Anterior cingulate cortex (tissue), 58 donors: ENCODE measurements at regions not wholly inside any gene's neighbourhood (a gene's known extent, or its start where the extent isn't known, plus 50 kb on each side); places are given as distances from the start of the nearest gene placed in this dataset.
A peak's percentile ranks its signal among the peaks of the same experiment; 100 is the strongest.

Source experiments
- DNase-seq, 58 donors: peaks; one replicate each; lab custom pipeline; 2025; lab: John Stamatoyannopoulos, UW

- no peak for DNase-seq
Measured at GRCh38 chr2:40886100-40886499, 434.2 kb upstream of the SLC8A1 start.

- no peak for DNase-seq
Measured at GRCh38 chr2:40886655-40887054, 434.8 kb upstream of the SLC8A1 start.

GRCh38 chr2:40896358-40896757, 444.5 kb upstream of the SLC8A1 start:
- DNase-seq = no peak

- no peak for DNase-seq
Measured at GRCh38 chr2:40914666-40915065, 462.8 kb upstream of the SLC8A1 start.

DNA sequence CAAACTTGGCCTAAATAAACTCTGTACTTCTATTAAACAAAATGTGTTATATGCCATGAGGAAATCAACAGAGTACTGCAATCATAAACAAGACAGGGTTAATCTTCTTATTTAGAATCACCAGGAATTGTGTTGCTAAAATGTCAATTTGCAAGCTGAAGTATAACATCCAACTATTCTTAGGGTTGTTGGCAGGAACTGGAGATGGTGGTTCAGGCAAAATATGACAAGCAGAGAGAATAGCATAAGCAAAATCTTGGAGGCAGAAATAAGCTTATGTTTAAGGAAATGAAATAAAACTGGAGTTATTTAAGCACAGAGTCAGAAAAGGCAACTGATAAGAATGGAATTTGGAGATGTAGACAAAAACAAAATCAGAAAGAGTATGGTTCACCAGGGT, 463.8 kb upstream of the SLC8A1 start:
- no peak for DNase-seq

GRCh38 chr2:40935349-40935748, 483.5 kb upstream of the SLC8A1 start:
- no peak for DNase-seq

DNA sequence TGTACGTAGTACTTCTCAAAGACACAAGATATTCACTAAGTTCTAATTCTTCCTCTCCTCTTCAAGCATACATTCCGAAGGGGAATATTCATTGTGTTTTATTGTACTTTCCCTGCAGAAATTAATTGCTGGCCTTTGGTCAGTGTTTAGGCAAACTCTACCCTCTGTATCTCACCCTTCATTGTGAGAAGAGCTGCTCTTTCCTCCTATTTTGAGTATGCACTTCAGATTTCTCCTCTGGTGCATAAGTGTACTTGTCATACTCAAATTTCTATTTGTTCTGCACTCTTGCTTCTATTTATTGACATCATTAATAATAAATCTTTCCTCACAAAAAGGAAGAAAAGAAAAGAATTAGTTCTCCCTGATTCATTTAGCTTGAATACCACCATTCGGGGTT, 485.4 kb upstream of the SLC8A1 start:
- no peak for DNase-seq

DNA sequence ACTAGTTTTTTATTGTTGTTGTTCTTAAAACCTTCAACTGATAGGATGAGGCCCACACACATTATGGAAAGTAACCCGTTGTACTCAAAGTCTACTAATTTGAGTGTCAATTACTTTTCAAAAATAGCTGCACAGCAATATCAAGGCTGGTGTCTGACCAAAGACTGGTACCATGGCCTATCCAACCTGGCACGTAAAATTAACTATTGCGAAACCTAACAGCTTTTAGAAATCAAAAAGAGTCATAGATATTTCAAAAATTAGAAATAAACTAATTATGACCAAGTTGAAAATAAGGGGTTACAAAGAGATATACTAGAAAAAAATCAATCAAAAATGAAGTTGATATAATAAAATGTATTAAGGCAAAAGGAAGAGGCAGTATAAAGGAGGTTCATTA, 501.5 kb upstream of the SLC8A1 start:
- no peak for DNase-seq

GRCh38 chr2:40955042-40955441, 503.2 kb upstream of the SLC8A1 start:
- no peak for DNase-seq

DNA sequence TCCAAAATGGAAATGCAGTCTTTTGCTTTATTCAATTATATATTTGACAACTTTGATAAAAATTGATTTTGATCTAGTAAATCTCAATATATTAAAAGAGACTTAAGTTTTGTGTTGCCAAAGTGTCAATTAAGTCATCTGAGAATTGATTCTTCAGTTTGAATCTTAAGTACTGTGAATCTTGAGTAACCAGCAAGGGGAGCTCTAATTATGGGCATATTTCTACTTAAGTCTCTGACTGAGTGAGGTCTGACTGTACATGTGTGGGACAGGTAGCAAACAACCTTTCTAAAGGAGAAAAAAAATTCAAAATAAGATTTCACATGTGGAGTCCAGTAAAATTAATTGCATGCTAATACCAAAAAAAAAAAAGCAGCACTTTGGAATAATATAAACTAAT, 503.7 kb upstream of the SLC8A1 start:
- DNase-seq = no peak

- DNase-seq = no peak
Measured at GRCh38 chr2:40957508-40957907, 505.6 kb upstream of the SLC8A1 start.

GRCh38 chr2:40962026-40962425, 510.1 kb upstream of the SLC8A1 start:
- DNase-seq = no peak

- no peak for DNase-seq
Measured at GRCh38 chr2:40964509-40965250, 512.8 kb upstream of the SLC8A1 start.

DNA sequence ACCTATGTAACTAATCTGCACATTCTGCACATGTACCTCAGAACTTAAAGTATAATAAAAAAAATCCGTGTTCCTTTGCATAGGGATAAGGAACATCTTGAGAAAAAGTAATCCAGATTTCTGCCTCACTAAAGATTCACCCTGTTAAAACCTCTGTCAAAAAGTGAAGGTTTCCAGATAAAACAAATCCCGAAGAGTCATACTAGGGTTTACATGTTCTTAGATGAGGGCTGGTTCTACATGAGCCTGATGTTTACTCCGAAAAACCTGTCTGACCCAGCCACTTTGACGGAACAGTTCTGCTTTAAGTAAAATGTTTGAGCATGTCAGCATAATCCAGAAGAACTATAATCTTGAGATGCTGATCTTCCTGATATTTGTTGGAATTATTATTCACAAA, 515.6 kb upstream of the SLC8A1 start:
- no peak for DNase-seq

DNA sequence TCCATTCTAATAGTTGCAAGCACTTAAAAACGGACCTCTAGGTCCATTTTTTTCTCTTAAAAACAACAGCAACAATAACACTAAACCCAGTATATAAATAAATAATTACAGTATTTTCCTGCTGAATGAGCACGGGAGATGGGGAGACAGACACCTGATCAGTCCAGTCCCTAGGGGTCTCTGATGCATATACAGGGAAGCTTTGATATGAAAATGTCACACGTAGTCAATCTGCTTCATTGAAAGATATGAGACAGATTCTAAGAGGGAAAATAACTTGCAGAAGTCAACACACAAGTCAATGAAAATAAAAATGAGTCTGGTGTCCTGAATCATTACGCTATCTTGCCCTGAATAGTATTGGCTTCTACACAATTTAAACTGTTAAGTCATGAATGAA, 523.3 kb upstream of the SLC8A1 start:
- DNase-seq = no peak

DNA sequence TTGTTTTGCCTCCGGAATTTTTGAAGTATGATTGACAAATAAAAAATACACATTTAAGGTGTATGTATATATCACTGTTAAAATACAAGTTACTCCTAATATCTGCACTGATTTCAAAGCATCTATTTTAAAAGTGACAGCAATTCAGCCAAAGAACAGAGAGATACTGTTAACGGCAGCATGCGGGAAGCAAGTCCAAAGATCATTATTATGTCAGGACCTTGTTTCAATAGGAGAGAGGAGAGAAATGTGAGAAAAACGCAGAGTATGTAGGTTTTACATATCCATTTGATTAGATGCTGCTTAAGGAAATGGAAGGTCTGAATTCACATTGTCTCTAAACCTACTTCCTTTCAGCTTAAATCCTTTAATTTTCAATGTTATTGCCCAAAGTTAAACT, 545.5 kb upstream of the SLC8A1 start:
- no peak for DNase-seq

- DNase-seq = no peak
Measured at GRCh38 chr2:41000374-41000773, 548.5 kb upstream of the SLC8A1 start.

DNA sequence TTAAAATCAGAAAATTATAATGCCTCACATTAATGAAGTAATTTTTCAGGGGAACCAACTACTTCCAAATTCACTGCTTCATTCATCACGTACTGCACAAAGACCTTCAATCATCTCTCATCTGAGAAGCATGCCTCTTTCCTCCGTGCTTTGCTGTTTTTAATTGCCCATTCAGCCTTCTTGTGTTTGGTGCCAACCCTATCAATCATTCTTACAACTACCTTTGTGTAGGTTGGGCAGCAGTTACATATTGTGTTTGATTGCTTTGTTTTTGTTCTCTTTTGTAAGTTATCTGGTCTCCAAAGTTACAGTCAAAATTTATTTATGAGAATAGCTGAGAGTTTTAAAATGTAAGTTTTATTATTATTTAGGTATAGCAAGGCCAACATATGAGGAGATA, 549.0 kb upstream of the SLC8A1 start:
- DNase-seq = no peak

GRCh38 chr2:41004700-41005099, 552.8 kb upstream of the SLC8A1 start:
- DNase-seq = no peak

GRCh38 chr2:41020358-41020757, 568.5 kb upstream of the SLC8A1 start:
- no peak for DNase-seq

DNA sequence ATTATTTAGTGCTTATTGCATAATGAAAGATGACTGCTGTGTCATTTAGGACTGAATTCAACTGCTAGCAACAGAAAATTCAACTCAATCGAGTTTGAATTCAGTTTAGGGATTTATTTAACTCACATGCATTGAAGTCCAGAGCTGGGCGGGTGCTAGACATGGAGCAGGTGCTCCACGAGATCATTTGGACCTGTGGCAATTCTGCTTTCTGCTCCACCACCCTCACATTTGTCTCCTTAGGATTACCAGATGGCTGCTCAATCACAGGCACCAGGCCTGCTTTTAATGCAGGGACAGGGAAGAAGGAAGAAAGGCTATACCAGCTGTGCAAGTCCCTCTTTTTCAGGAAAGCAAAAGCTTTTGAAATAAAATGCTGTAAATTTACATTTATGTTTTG, 572.9 kb upstream of the SLC8A1 start:
- peak in 8 of 58 donors; percentile 1 to 19 (median 7) for DNase-seq

- no peak for DNase-seq
Measured at GRCh38 chr2:41026613-41027012, 574.7 kb upstream of the SLC8A1 start.

DNA sequence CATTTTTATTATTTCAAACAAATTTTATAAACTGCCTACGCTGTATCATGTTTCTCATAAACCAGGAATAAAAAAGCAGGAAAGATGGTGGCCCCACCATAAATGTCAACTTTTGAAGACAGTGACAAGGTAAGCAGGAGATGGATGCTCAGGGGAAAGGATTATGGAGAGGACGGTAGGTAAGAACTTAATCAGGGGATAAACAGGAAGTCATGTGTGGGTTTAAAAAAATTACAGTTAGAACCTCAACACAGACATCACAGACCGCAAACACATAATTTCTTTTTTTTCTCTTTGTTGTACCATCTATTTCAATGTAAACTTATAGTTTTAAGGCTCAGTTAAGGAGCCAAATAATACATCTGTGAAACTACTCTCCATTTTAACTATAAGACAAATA, 575.2 kb upstream of the SLC8A1 start:
- DNase-seq = no peak
